Ishikawa (cell line): ENCODE measurements at regions not wholly inside any gene's neighbourhood (a gene's known extent, or its start where the extent isn't known, plus 50 kb on each side); places are given as distances from the start of the nearest gene placed in this dataset.

ENCODE experiments used
- CEBPB ChIP-seq: IDR thresholded peaks from 2 replicates; pipeline ENCODE4 v1.6.1; 2012
- TEAD4 ChIP-seq: IDR thresholded peaks from 2 replicates; pipeline ENCODE4 v1.6.1; 2012
- TF ChIP-seq, protein P1 (sequence below): IDR thresholded peaks from 2 replicates; pipeline ENCODE4 v1.6.1; 2012

DNA sequence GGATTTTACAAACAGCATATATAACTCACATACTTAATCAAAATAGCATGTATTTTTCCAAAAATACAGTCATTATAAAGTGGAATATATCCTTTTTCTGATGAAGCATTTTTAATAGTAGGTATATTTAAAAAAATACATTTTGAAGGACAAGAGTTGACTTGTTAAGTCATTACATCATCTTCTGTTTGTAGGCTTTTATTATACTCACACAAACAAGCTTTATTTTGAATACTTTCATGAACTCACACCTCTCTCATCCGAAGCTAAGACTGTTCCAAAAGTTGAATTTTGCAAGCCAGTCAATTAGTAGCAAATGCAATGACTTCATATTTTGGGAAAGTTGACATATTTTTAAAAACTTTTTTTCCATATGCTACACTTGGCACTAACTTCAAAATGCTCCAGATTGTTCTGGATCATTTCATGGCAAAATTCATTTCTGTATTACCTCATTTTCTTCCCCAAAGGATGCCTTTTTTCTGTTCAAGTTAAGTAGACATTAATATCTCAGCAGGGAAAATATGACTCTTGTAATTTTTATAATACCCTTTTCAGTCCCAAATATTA is 68.5 kb upstream of the WDR75 start:
- TF ChIP-seq, protein P1, sequence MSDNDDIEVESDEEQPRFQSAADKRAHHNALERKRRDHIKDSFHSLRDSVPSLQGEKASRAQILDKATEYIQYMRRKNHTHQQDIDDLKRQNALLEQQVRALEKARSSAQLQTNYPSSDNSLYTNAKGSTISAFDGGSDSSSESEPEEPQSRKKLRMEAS = no peak
- TF ChIP-seq TEAD4 = no peak
- TF ChIP-seq CEBPB = no peak
